CD4-positive, CD25-positive, alpha-beta regulatory T cell (primary cell): ENCODE measurements at regions not wholly inside any gene's neighbourhood (a gene's known extent, or its start where the extent isn't known, plus 50 kb on each side); places are given as distances from the start of the nearest gene placed in this dataset.
"Not testable (repeated sequence)": the region's sequence is repeated elsewhere in the genome, so short reads cannot be mapped to it uniquely, and the experiment has no call there.

ENCODE experiments used
- ATAC-seq, 2 donors: fragments of 150-1000 bp; cut with Tn5 transposase; one replicate each; pipeline ENCODE4 v1.10.0; 2021; ENCODE audit warnings: low read depth in 2 of 2, moderate number of reproducible peaks in 2 of 2, moderate library complexity in 1 of 2
- DNase-seq, 3 donors: peaks; one replicate each; pipeline versions ENCODE4 v3.0.0 to v3.0.0-alpha.2; 2012 to 2022; ENCODE audit warnings: mixed read lengths in 1 of 3
- H3K27ac ChIP-seq: one replicate; pipeline ENCODE4 v1.7.0; 2013; ENCODE audit warnings: mild to moderate bottlenecking, low read length; ENCODE audit not compliant: insufficient read depth, poor library complexity, severe bottlenecking
- H3K27me3 ChIP-seq: one replicate; pipeline ENCODE4 v1.7.0; 2013; ENCODE audit warnings: low read length; ENCODE audit not compliant: control insufficient read depth, insufficient read depth
- H3K36me3 ChIP-seq: one replicate; pipeline ENCODE4 v1.7.0; 2013; ENCODE audit warnings: mild to moderate bottlenecking, low read length, moderate library complexity; ENCODE audit not compliant: control insufficient read depth, insufficient read depth
- H3K4me1 ChIP-seq: 2 replicates; pipeline ENCODE4 v1.7.0; 2013; ENCODE audit warnings: mild to moderate bottlenecking, low read length; ENCODE audit not compliant: insufficient read depth, control insufficient read depth, poor library complexity, severe bottlenecking
- H3K4me3 ChIP-seq: one replicate; pipeline ENCODE4 v1.7.0; 2013; ENCODE audit warnings: low read depth, mild to moderate bottlenecking, low read length, moderate library complexity
- H3K9me3 ChIP-seq, 2 experiments: 1 replicate in 1 of 2; 2 replicates in 1 of 2; pipeline ENCODE4 v1.7.0; 2013; ENCODE audit warnings: low read length in 2 of 2, mild to moderate bottlenecking in 1 of 2, moderate library complexity in 1 of 2; ENCODE audit not compliant: control insufficient read depth in 2 of 2
- H3K27ac Mint-ChIP-seq, 3 donors: one replicate each; pipeline ENCODE4 v1.8.0; 2020 to 2022; ENCODE audit warnings: mild to moderate bottlenecking in 3 of 3, mixed read lengths in 3 of 3, moderate library complexity in 2 of 3
- H3K27me3 Mint-ChIP-seq: one replicate; pipeline ENCODE4 v1.8.0; 2022; ENCODE audit warnings: mild to moderate bottlenecking, mixed read lengths
- H3K36me3 Mint-ChIP-seq: one replicate; pipeline ENCODE4 v1.8.0; 2020; ENCODE audit warnings: mixed read lengths
- H3K4me1 Mint-ChIP-seq, 4 donors: one replicate each; pipeline ENCODE4 v1.8.0; 2020 to 2022; ENCODE audit warnings: mixed read lengths in 4 of 4, mild to moderate bottlenecking in 1 of 4
- H3K4me3 Mint-ChIP-seq, 4 donors: one replicate each; pipeline ENCODE4 v1.8.0; 2020 to 2022; ENCODE audit warnings: mild to moderate bottlenecking in 4 of 4, mixed read lengths in 4 of 4, moderate library complexity in 3 of 4
- H3K9me3 Mint-ChIP-seq, 7 donors: one replicate each; pipeline ENCODE4 v1.8.0; 2020 to 2022; ENCODE audit warnings: mixed read lengths in 7 of 7, mild to moderate bottlenecking in 3 of 7, moderate library complexity in 2 of 7

GRCh38 chr16:48961546-48961945 lies 320.1 kb downstream of the CBLN1 start:
- Histone ChIP-seq H3K36me3 (no peaks in the 10 kb centered on the region), H3K27ac (no peak overlapping the region), H3K4me3 (no peak overlapping the region), H3K9me3 (peaks cover 0 to 2% of the 10 kb centered on the region in 2 experiments), H3K4me1 (no peaks in the 10 kb centered on the region), H3K27me3 (no peaks in the 10 kb centered on the region)
- Mint-ChIP-seq H3K36me3 (no peaks in the 10 kb centered on the region), H3K9me3 (peaks cover 0 to 3% (median 0%) of the 10 kb centered on the region in 7 donors), H3K27ac (no peak overlapping the region), H3K4me1 (no peaks in the 10 kb centered on the region), H3K27me3 (no peaks in the 10 kb centered on the region), H3K4me3 (no peak overlapping the region)
- DNase-seq (no peak), ATAC-seq (no peak)

- ATAC-seq = no peak
- no peaks in the 10 kb centered on the region for H3K4me1 ChIP-seq
- Mint-ChIP-seq H3K27ac (no peak overlapping the region), H3K27me3 (no peaks in the 10 kb centered on the region), H3K9me3 (peaks cover 0 to 3% (median 0%) of the 10 kb centered on the region in 7 donors), H3K4me3 (no peak overlapping the region), H3K36me3 (no peaks in the 10 kb centered on the region), H3K4me1 (no peaks in the 10 kb centered on the region)
- H3K27me3 ChIP-seq = no peaks in the 10 kb centered on the region
- H3K27ac ChIP-seq = no peak overlapping the region
- DNase-seq = no peak
- H3K36me3 ChIP-seq = no peaks in the 10 kb centered on the region
- H3K9me3 ChIP-seq = peaks cover 0 to 2% of the 10 kb centered on the region in 2 experiments
- no peak overlapping the region for H3K4me3 ChIP-seq
These were observed 320.8 kb downstream of the CBLN1 start for GRCh38 chr16:48960830-48961229.

GRCh38 chr16:48959747-48960146 lies 321.9 kb downstream of the CBLN1 start:
- Histone ChIP-seq H3K4me3 (no peak overlapping the region), H3K9me3 (peaks cover 0 to 2% of the 10 kb centered on the region in 2 experiments), H3K27ac (no peak overlapping the region), H3K4me1 (no peaks in the 10 kb centered on the region), H3K36me3 (no peaks in the 10 kb centered on the region), H3K27me3 (no peaks in the 10 kb centered on the region)
- peaks cover 0 to 3% (median 0%) of the 10 kb centered on the region in 7 donors for H3K9me3 Mint-ChIP-seq
- H3K27me3 Mint-ChIP-seq = no peaks in the 10 kb centered on the region
- DNase-seq (no peak), ATAC-seq (no peak)
- H3K27ac Mint-ChIP-seq = no peak overlapping the region
- no peaks in the 10 kb centered on the region for H3K36me3 Mint-ChIP-seq
- no peak overlapping the region for H3K4me3 Mint-ChIP-seq
- H3K4me1 Mint-ChIP-seq = no peaks in the 10 kb centered on the region

- no peak for DNase-seq
- Mint-ChIP-seq H3K36me3 (no peaks in the 10 kb centered on the region), H3K9me3 (peaks cover 0 to 1% (median 0%) of the 10 kb centered on the region in 7 donors), H3K4me1 (no peaks in the 10 kb centered on the region), H3K27ac (no peak overlapping the region), H3K4me3 (no peak overlapping the region), H3K27me3 (no peaks in the 10 kb centered on the region)
- Histone ChIP-seq H3K27me3 (no peaks in the 10 kb centered on the region), H3K4me3 (no peak overlapping the region), H3K36me3 (no peaks in the 10 kb centered on the region), H3K9me3 (peaks cover 0 to 2% of the 10 kb centered on the region in 2 experiments), H3K4me1 (no peaks in the 10 kb centered on the region), H3K27ac (no peak overlapping the region)
- no peak for ATAC-seq
These were observed 322.4 kb downstream of the CBLN1 start for GRCh38 chr16:48959204-48959603.

- no peak for DNase-seq
- ATAC-seq = no peak
- Mint-ChIP-seq H3K9me3 (peaks cover 0 to 3% (median 0%) of the 10 kb centered on the region in 7 donors), H3K4me3 (no peak overlapping the region), H3K36me3 (no peaks in the 10 kb centered on the region), H3K27ac (no peak overlapping the region), H3K27me3 (no peaks in the 10 kb centered on the region), H3K4me1 (no peaks in the 10 kb centered on the region)
- Histone ChIP-seq H3K27ac (no peak overlapping the region), H3K9me3 (peaks cover 0 to 2% of the 10 kb centered on the region in 2 experiments), H3K27me3 (no peaks in the 10 kb centered on the region), H3K4me3 (no peak overlapping the region), H3K4me1 (no peaks in the 10 kb centered on the region), H3K36me3 (no peaks in the 10 kb centered on the region)
These were observed 323.0 kb downstream of the CBLN1 start for GRCh38 chr16:48958681-48959080.

- no peak overlapping the region for H3K4me3 ChIP-seq
- Mint-ChIP-seq H3K4me1 (no peaks in the 10 kb centered on the region), H3K9me3 (peaks cover 0 to 3% (median 0%) of the 10 kb centered on the region in 7 donors), H3K27ac (no peak overlapping the region), H3K4me3 (no peak overlapping the region), H3K27me3 (no peaks in the 10 kb centered on the region), H3K36me3 (no peaks in the 10 kb centered on the region)
- no peaks in the 10 kb centered on the region for H3K4me1 ChIP-seq
- H3K9me3 ChIP-seq = peaks cover 0 to 2% of the 10 kb centered on the region in 2 experiments
- no peaks in the 10 kb centered on the region for H3K27me3 ChIP-seq
- no peak overlapping the region for H3K27ac ChIP-seq
- ATAC-seq (no peak), DNase-seq (no peak)
- no peaks in the 10 kb centered on the region for H3K36me3 ChIP-seq
These were observed 325.0 kb downstream of the CBLN1 start for GRCh38 chr16:48956620-48957019.

- no peak for ATAC-seq
- no peaks in the 10 kb centered on the region for H3K36me3 Mint-ChIP-seq
These were observed 325.8 kb downstream of the CBLN1 start for GRCh38 chr16:48955837-48956236.

GRCh38 chr16:48951621-48952125 lies 330.0 kb downstream of the CBLN1 start:
- H3K9me3 ChIP-seq, H3K36me3 Mint-ChIP-seq, H3K9me3 Mint-ChIP-seq, H3K4me1 Mint-ChIP-seq, ATAC-seq, H3K27ac Mint-ChIP-seq, H3K36me3 ChIP-seq, H3K27me3 ChIP-seq, H3K4me1 ChIP-seq, H3K4me3 ChIP-seq, DNase-seq, H3K27me3 Mint-ChIP-seq, H3K4me3 Mint-ChIP-seq, H3K27ac ChIP-seq: not testable (repeated sequence)

More at GRCh38 chr16:48955837-48956236, 325.8 kb downstream of the CBLN1 start:
- no peak overlapping the region for H3K27ac Mint-ChIP-seq
- H3K4me1 Mint-ChIP-seq = no peaks in the 10 kb centered on the region
- Histone ChIP-seq H3K27me3 (no peaks in the 10 kb centered on the region), H3K4me3 (no peak overlapping the region), H3K36me3 (no peaks in the 10 kb centered on the region), H3K9me3 (peaks cover 0 to 2% of the 10 kb centered on the region in 2 experiments), H3K27ac (no peak overlapping the region), H3K4me1 (no peaks in the 10 kb centered on the region)
- H3K4me3 Mint-ChIP-seq = no peak overlapping the region
- no peak for DNase-seq
- no peaks in the 10 kb centered on the region for H3K27me3 Mint-ChIP-seq
- peaks cover 0 to 3% (median 0%) of the 10 kb centered on the region in 7 donors for H3K9me3 Mint-ChIP-seq
